T-helper 9 cell (primary cell): ENCODE measurements at regions not wholly inside any gene's neighbourhood (a gene's known extent, or its start where the extent isn't known, plus 50 kb on each side); places are given as distances from the start of the nearest gene placed in this dataset.

ENCODE experiments used
- DNase-seq: peaks from one replicate; pipeline ENCODE4 v3.0.0-alpha.2; 2020

GRCh38 chr10:4730998-4731397 lies 95.0 kb upstream of the AKR1E2 start:
- DNase-seq = no peak

GRCh38 chr10:4725917-4726606 lies 99.9 kb upstream of the AKR1E2 start:
- DNase-seq = no peak

GRCh38 chr10:4723860-4724259 lies 102.1 kb upstream of the AKR1E2 start:
- no peak for DNase-seq

GRCh38 chr10:4721999-4722753 lies 103.8 kb upstream of the AKR1E2 start:
- no peak for DNase-seq

- no peak for DNase-seq
Observed at GRCh38 chr10:4720463-4720862, 105.5 kb upstream of the AKR1E2 start.

- DNase-seq = no peak
Observed at GRCh38 chr10:4719671-4720070, 106.3 kb upstream of the AKR1E2 start.

- no peak for DNase-seq
Observed at GRCh38 chr10:4719036-4719435, 107.0 kb upstream of the AKR1E2 start.

- no peak for DNase-seq
Observed at GRCh38 chr10:4718544-4718943, 107.5 kb upstream of the AKR1E2 start.

- no peak for DNase-seq
Observed at GRCh38 chr10:4717670-4718069, 108.3 kb upstream of the AKR1E2 start.

GRCh38 chr10:4710858-4711257 lies 115.1 kb upstream of the AKR1E2 start:
- DNase-seq = no peak

GRCh38 chr10:4708123-4708759 lies 117.8 kb upstream of the AKR1E2 start:
- DNase-seq = no peak

- no peak for DNase-seq
Observed at GRCh38 chr10:4707221-4707620, 118.8 kb upstream of the AKR1E2 start.

GRCh38 chr10:4704034-4704545 lies 121.9 kb upstream of the AKR1E2 start:
- no peak for DNase-seq

GRCh38 chr10:4701016-4701415 lies 125.0 kb upstream of the AKR1E2 start:
- DNase-seq = no peak

GRCh38 chr10:4699950-4700730 lies 125.9 kb upstream of the AKR1E2 start:
- no peak for DNase-seq

GRCh38 chr10:4698075-4698474 lies 127.9 kb upstream of the AKR1E2 start:
- no peak for DNase-seq

GRCh38 chr10:4696186-4696585 lies 129.8 kb upstream of the AKR1E2 start:
- no peak for DNase-seq

GRCh38 chr10:4693967-4694366 lies 132.0 kb upstream of the AKR1E2 start:
- DNase-seq = no peak

- no peak for DNase-seq
Observed at GRCh38 chr10:4692206-4692605, 133.8 kb upstream of the AKR1E2 start.

- no peak for DNase-seq
Observed at GRCh38 chr10:4691776-4692175, 134.2 kb upstream of the AKR1E2 start.

GRCh38 chr10:4691301-4691700 lies 134.7 kb upstream of the AKR1E2 start:
- no peak for DNase-seq

- no peak for DNase-seq
Observed at GRCh38 chr10:4688601-4689000, 137.4 kb upstream of the AKR1E2 start.

GRCh38 chr10:4688168-4688567 lies 137.8 kb upstream of the AKR1E2 start:
- DNase-seq = no peak
